ENCODE measurements at regions not wholly inside any gene's neighbourhood (a gene's known extent, or its start where the extent isn't known, plus 50 kb on each side); places are given as distances from the start of the nearest gene placed in this dataset.

DNA sequence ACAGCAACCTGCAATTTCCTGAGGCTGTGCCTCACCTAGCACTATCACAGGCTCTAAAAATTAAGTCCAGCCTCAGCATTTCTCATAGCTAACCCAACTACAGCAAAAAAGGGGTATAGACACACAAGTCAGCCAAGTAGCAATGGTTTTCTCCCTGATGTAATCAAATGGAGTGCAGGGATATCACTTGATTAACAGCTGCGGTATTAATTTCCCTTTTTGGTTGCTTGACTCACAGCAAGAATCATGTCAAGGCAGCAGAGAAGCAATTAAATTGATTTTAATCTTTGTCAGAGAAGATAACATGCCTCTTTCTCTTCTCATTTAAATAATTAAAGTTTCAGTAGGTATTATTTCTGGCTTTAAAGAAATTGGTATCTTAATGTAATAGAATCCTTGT lies 278.9 kb downstream of the RWDD3 start:
- TF ChIP-seq POLR2A (IDR thresholded peaks at IDR 0.05), result no peak
- TF ChIP-seq, protein P1, sequence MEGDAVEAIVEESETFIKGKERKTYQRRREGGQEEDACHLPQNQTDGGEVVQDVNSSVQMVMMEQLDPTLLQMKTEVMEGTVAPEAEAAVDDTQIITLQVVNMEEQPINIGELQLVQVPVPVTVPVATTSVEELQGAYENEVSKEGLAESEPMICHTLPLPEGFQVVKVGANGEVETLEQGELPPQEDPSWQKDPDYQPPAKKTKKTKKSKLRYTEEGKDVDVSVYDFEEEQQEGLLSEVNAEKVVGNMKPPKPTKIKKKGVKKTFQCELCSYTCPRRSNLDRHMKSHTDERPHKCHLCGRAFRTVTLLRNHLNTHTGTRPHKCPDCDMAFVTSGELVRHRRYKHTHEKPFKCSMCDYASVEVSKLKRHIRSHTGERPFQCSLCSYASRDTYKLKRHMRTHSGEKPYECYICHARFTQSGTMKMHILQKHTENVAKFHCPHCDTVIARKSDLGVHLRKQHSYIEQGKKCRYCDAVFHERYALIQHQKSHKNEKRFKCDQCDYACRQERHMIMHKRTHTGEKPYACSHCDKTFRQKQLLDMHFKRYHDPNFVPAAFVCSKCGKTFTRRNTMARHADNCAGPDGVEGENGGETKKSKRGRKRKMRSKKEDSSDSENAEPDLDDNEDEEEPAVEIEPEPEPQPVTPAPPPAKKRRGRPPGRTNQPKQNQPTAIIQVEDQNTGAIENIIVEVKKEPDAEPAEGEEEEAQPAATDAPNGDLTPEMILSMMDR (IDR thresholded peaks at IDR 0.05), result no peak
- TF ChIP-seq EP300 (IDR thresholded peaks at IDR 0.05), result no peak

Data from sigmoid colon (tissue), 4 donors.